ENCODE measurements at regions not wholly inside any gene's neighbourhood (a gene's known extent, or its start where the extent isn't known, plus 50 kb on each side); places are given as distances from the start of the nearest gene placed in this dataset.

DNA sequence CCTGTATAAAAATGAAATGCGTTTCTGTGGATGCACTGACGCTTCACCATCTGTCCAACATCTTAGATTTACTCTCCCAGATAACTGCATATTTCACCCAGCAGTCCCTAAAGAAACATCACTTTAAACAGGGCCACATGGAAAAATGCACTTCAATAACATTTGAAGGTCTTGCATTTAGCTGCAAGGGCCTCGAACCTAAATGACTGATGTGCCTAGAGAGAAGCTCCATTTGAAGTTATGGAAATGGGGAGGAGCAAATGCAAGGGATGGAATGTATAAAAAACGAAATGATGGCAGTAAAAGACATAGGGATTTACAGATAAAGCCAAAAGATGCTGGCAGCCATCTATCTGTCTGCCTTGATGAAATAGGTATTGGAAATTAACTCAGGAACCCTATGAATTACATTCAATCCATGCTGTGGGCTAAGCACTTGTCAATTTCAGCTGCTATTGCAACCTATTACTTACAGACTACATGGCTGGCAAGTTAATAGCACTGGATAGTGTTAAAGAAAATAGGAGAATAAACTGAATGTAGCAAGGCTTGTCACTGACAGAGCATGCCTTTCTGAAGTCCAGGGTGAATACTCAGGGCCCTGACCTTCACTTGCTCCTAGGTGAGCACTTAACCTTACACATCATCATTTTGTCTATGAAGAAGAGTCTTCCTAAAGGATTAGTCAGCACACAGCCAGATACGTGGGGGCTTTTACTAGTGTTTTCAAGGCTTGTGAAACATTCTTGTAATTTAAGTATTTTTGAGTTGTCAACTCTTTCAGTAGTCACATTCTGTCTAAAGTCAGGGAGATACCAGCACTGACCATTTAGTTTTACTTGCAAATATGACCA is 963.4 kb downstream of the PCDH17 start:
- H3K9me3 ChIP-seq: no peaks in the 10 kb centered on the region
- intact Hi-C loops (cut with DNase I): no loop called here
- DNase-seq (no peak), ATAC-seq (no peak)
- H3K27me3 ChIP-seq: no peaks in the 10 kb centered on the region
- no peak overlapping the region for H3K27ac ChIP-seq
- H3K36me3 ChIP-seq: no peaks in the 10 kb centered on the region
- TF ChIP-seq, protein P1, sequence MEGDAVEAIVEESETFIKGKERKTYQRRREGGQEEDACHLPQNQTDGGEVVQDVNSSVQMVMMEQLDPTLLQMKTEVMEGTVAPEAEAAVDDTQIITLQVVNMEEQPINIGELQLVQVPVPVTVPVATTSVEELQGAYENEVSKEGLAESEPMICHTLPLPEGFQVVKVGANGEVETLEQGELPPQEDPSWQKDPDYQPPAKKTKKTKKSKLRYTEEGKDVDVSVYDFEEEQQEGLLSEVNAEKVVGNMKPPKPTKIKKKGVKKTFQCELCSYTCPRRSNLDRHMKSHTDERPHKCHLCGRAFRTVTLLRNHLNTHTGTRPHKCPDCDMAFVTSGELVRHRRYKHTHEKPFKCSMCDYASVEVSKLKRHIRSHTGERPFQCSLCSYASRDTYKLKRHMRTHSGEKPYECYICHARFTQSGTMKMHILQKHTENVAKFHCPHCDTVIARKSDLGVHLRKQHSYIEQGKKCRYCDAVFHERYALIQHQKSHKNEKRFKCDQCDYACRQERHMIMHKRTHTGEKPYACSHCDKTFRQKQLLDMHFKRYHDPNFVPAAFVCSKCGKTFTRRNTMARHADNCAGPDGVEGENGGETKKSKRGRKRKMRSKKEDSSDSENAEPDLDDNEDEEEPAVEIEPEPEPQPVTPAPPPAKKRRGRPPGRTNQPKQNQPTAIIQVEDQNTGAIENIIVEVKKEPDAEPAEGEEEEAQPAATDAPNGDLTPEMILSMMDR (IDR thresholded peaks at IDR 0.05): no peak
- no peaks in the 10 kb centered on the region for H3K4me1 ChIP-seq
- no peak overlapping the region for H3K4me3 ChIP-seq

DNA sequence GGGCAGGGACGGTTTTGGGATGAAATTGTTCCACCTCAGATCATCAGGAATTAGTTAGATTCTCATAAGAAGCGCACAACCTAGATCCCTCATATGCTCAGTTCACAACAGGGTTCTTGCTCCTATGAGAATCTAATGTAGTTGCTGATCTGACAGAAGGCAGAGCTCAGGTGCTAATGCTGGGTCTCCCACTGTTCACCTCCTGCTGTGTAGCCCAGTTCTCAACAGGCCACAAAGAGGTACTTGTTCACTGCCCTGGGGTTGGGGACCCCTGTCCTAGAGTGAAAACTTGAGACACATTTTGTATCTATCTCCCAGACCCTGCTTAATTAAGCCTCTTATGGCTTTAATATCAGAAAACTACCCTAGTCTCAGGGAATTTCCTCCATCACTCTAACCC is 966.0 kb downstream of the PCDH17 start:
- ATAC-seq: no peak
- no peak for DNase-seq
- Histone ChIP-seq H3K4me1 (no peaks in the 10 kb centered on the region), H3K9me3 (no peaks in the 10 kb centered on the region), H3K36me3 (no peaks in the 10 kb centered on the region), H3K27ac (no peak overlapping the region), H3K27me3 (no peaks in the 10 kb centered on the region), H3K4me3 (no peak overlapping the region)
- TF ChIP-seq, protein P1 (IDR thresholded peaks at IDR 0.05): no peak
- intact Hi-C loops (cut with DNase I): no loop called here

DNA sequence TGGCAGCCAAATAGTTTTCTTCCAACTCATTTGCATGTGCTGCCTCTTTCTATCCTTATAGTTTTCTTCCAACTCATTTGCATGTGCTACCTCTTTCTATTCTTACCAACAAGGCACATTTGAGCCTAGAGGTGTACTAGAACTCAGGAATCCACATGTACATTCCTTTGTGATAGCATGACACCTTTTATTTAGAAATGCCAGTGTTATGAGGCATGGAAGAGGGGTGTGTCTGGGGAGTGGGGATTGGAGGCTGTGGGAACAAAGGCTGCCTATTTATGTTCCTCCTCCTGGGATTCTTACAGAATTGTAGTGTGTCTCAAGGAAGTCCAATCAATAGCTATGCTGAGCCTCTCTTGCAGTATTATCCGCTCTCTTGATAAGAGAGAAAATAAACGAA is 966.7 kb downstream of the PCDH17 start:
- H3K27ac ChIP-seq: no peak overlapping the region
- DNase-seq: no peak
- no peaks in the 10 kb centered on the region for H3K27me3 ChIP-seq
- no peaks in the 10 kb centered on the region for H3K9me3 ChIP-seq
- H3K4me1 ChIP-seq: no peaks in the 10 kb centered on the region
- no peaks in the 10 kb centered on the region for H3K36me3 ChIP-seq
- intact Hi-C loops (cut with DNase I): no loop called here
- no peak overlapping the region for H3K4me3 ChIP-seq
- TF ChIP-seq, protein P1 (IDR thresholded peaks at IDR 0.05): no peak
- no peak for ATAC-seq

DNA sequence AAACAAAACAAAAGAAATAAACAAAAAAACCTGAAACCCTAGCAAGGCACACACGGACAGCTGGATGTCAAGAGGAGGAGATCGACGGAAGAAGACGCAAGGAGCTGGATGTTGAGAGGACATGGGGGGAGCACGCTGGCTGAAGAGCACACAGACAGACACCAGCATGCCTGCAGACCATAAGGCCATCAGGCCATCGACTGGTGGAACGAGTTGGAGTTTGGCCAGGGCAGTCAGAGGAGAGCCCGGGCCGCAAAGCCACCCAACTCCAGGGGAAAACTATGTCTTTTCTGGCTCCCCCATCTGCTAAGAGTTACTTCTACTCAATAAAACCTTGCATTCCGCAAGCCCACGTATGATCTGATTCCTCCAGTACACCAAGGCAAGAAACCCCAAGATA is 979.6 kb downstream of the PCDH17 start:
- Histone ChIP-seq H3K9me3 (no peaks in the 10 kb centered on the region), H3K36me3 (no peaks in the 10 kb centered on the region), H3K4me1 (no peaks in the 10 kb centered on the region), H3K4me3 (no peak overlapping the region), H3K27ac (no peak overlapping the region), H3K27me3 (no peaks in the 10 kb centered on the region)
- TF ChIP-seq, protein P1 (IDR thresholded peaks at IDR 0.05): no peak
- DNase-seq: no peak
- ATAC-seq: no peak
- intact Hi-C loops (cut with DNase I): no loop called here

DNA sequence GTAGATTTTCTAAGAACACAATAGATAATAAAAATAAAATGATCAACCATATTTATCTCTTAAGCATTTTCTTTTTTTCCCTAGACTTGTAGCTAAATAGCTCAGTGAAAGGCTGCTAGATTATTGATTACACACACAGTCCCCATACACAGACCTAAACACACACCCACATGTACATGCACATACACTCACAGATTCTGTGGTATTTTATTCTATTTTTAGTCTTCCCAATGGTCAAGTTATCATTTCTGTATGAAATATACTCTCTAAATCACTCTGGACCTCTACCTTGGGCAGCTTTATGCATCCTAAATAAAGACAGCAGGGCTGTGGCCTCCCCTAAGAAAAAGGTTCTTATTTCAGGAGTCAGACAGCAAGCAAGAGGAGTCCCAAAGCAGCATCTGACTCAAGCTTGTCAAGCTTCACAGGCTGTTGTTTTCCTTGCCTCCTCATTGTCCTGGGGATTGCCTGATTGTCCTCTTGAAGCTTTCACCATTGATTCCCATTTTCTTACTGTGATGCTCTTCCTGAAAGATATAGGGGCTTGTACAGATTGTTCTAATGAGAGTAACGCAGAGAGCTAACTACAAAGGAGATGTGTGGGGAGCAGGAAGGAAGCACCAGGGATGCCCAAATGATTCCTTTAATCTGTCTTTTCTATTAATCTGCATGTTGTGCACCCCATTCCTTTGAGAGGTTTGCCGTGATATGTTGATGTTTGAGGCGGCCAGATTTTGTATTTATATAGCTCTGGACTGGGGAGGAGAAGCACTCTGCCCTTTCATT is 986.5 kb downstream of the PCDH17 start:
- intact Hi-C loops (cut with DNase I): no loop called here
- ATAC-seq: no peak
- no peak overlapping the region for H3K27ac ChIP-seq
- no peaks in the 10 kb centered on the region for H3K27me3 ChIP-seq
- H3K36me3 ChIP-seq: no peaks in the 10 kb centered on the region
- DNase-seq: no peak
- H3K4me3 ChIP-seq: no peak overlapping the region
- no peaks in the 10 kb centered on the region for H3K4me1 ChIP-seq
- H3K9me3 ChIP-seq: no peaks in the 10 kb centered on the region
- TF ChIP-seq, protein P1 (IDR thresholded peaks at IDR 0.05): no peak

Data from upper lobe of right lung (tissue), 1 donor.